SK-N-SH (cell line): ENCODE measurements at regions not wholly inside any gene's neighbourhood (a gene's known extent, or its start where the extent isn't known, plus 50 kb on each side); places are given as distances from the start of the nearest gene placed in this dataset.

Source experiments
- CTCF ChIA-PET: fragments of 300-600, 350-600 bp; formaldehyde crosslinking; extraction: SDS; loops from one replicate; lab custom pipeline; 2021; lab: Yijun Ruan, JAX
- POLR2A ChIA-PET: fragments of 350-600 bp; sonication (Branson Sonifier 250); formaldehyde crosslinking; extraction: SDS; loops from one replicate; lab custom pipeline; 2020; ENCODE audit warnings: antibody characterized with exemption, inconsistent platforms; lab: Yijun Ruan, JAX
- DNase-seq: peaks from one replicate; pipeline ENCODE4 v3.0.0; 2012
- H2AFZ ChIP-seq: fragments of 200-600 bp; sonication (generic); 2 replicates; pipeline ENCODE4 v1.8.1; 2016; ENCODE audit warnings: antibody characterized with exemption, mild to moderate bottlenecking, low read depth
- H3F3A ChIP-seq: fragments of 200-600 bp; sonication (generic); replicated peaks from 2 replicates; pipeline ENCODE3; 2016; ENCODE audit warnings: antibody characterized with exemption, mild to moderate bottlenecking; ENCODE audit not compliant: insufficient read depth
- H3K27ac ChIP-seq, 2 experiments: fragments of 200-500 bp in 1 of 2; fragments of 200-600 bp in 1 of 2; sonication (Bioruptor generic) in 1 of 2; sonication (generic), shearing (Covaris generic) in 1 of 2; 2 replicates each; pipeline versions ENCODE4 v1.5.1 to v1.6.1; 2014 to 2016; ENCODE audit warnings: low read depth in 2 of 2, inconsistent platforms in 1 of 2, low read length in 1 of 2, mild to moderate bottlenecking in 1 of 2, mixed read lengths in 1 of 2
- H3K27me3 ChIP-seq: fragments of 200-600 bp; sonication (generic), shearing (Covaris generic); 2 replicates; pipeline ENCODE4 v1.6.1; 2016; ENCODE audit warnings: mixed run types; ENCODE audit not compliant: insufficient read depth
- H3K36me3 ChIP-seq, 2 experiments: fragments of 200-500 bp in 1 of 2; fragments of 200-600 bp in 1 of 2; sonication (Bioruptor generic) in 1 of 2; sonication (generic) in 1 of 2; replicated peaks in 1 of 2; 2 replicates each; pipeline versions ENCODE3 to v1.5.1; 2014 to 2016; ENCODE audit warnings: low read length in 1 of 2, mild to moderate bottlenecking in 1 of 2; ENCODE audit not compliant: insufficient read depth in 2 of 2, control insufficient read depth in 1 of 2
- H3K4me1 ChIP-seq, 2 experiments: fragments of 200-500 bp in 1 of 2; fragments of 200-600 bp in 1 of 2; sonication (Bioruptor generic) in 1 of 2; sonication (generic), shearing (Covaris generic) in 1 of 2; 2 replicates each; pipeline versions ENCODE4 v1.5.1 to v1.6.1; 2014 to 2016; ENCODE audit warnings: low read depth in 1 of 2, low read length in 1 of 2, mixed run types in 1 of 2; ENCODE audit not compliant: insufficient read depth in 2 of 2, control insufficient read depth in 1 of 2
- H3K4me2 ChIP-seq: fragments of 200-600 bp; sonication (generic), shearing (Covaris generic); 2 replicates; pipeline ENCODE4 v1.6.1; 2017; ENCODE audit warnings: mixed run types
- H3K4me3 ChIP-seq, 2 experiments: fragments of 200-500 bp in 1 of 2; fragments of 200-600 bp in 1 of 2; sonication (Bioruptor generic) in 1 of 2; sonication (generic), shearing (Covaris generic) in 1 of 2; 2 replicates each; pipeline versions ENCODE4 v1.5.1 to v1.8.1; 2014 to 2016; ENCODE audit warnings: low read depth in 2 of 2, inconsistent platforms in 1 of 2, low read length in 1 of 2, mild to moderate bottlenecking in 1 of 2, mixed read lengths in 1 of 2, moderate library complexity in 1 of 2
- H3K79me2 ChIP-seq: fragments of 200-600 bp; sonication (generic); 2 replicates; pipeline ENCODE4 v1.8.1; 2017; ENCODE audit warnings: mild to moderate bottlenecking; ENCODE audit not compliant: insufficient read depth
- H3K9ac ChIP-seq: fragments of 200-600 bp; sonication (generic); 2 replicates; pipeline ENCODE4 v1.6.1; 2017; ENCODE audit warnings: mixed run types
- H3K9me2 ChIP-seq: fragments of 200-600 bp; sonication (generic); 2 replicates; pipeline ENCODE4 v1.6.1; 2017; ENCODE audit warnings: mixed run types
- H3K9me3 ChIP-seq: fragments of 200-600 bp; sonication (generic); 2 replicates; pipeline ENCODE4 v1.6.1; 2017; ENCODE audit warnings: mixed run types, mild to moderate bottlenecking, moderate library complexity
- H4K20me1 ChIP-seq: fragments of 200-600 bp; sonication (generic); 2 replicates; pipeline ENCODE4 v1.6.1; 2017; ENCODE audit warnings: mild to moderate bottlenecking, mixed run types; ENCODE audit not compliant: insufficient read depth
- ELF1 ChIP-seq: IDR thresholded peaks from 2 replicates; pipeline ENCODE4 v1.4.0; 2012
- EP300 ChIP-seq, 2 experiments: IDR thresholded peaks; 2 replicates each; pipeline versions ENCODE4 v1.4.0 to v1.6.1; 2012; ENCODE audit warnings: borderline replicate concordance in 1 of 2, low read depth in 1 of 2, low read length in 1 of 2
- FOXJ3 ChIP-seq: sonication (generic); formaldehyde crosslinking; IDR thresholded peaks from 2 replicates; pipeline ENCODE4 v1.5.1; 2020; ENCODE audit warnings: mild to moderate bottlenecking, missing genetic modification reagents
- GABPA ChIP-seq: IDR thresholded peaks from 2 replicates; pipeline ENCODE4 v1.4.0; 2012; ENCODE audit warnings: low read depth, mild to moderate bottlenecking
- JUND ChIP-seq: IDR thresholded peaks from 2 replicates; pipeline ENCODE4 v1.4.0; 2012
- NRF1 ChIP-seq: IDR thresholded peaks from 2 replicates; pipeline ENCODE4 v1.6.1; 2012; ENCODE audit warnings: low read depth, mild to moderate bottlenecking, low read length
- RAD21 ChIP-seq: IDR thresholded peaks from 2 replicates; pipeline ENCODE4 v1.6.1; 2012; ENCODE audit warnings: mild to moderate bottlenecking, low read length
- RXRA ChIP-seq: IDR thresholded peaks from 2 replicates; pipeline ENCODE4 v1.4.0; 2012; ENCODE audit warnings: low read depth, mild to moderate bottlenecking, borderline replicate concordance
- SIN3A ChIP-seq: IDR thresholded peaks from 2 replicates; pipeline ENCODE4 v1.6.1; 2012; ENCODE audit warnings: low read depth, mild to moderate bottlenecking, low read length, moderate library complexity, borderline replicate concordance
- WGBS: methylation state at CpG from one replicate; pipeline ENCODE4 v1.1.6; 2017; ENCODE audit warnings: low lambda C conversion rate; 5-methylcytosine and 5-hydroxymethylcytosine counted together
- TF ChIP-seq, protein P1 (sequence below): fragments of 150-350 bp; IDR thresholded peaks from 2 replicates; pipeline ENCODE4 v1.6.1; 2017; ENCODE audit warnings: antibody characterized with exemption, low read length, low read depth, borderline replicate concordance
- TF ChIP-seq, protein P2 (sequence below): IDR thresholded peaks from 2 replicates; pipeline ENCODE4 v1.6.1; 2012; ENCODE audit warnings: mild to moderate bottlenecking, low read depth, low read length, moderate library complexity
- TF ChIP-seq, protein P3 (sequence below): fragments of 200-600 bp; sonication (generic); IDR thresholded peaks from 2 replicates; pipeline ENCODE4 v1.6.1; 2017; ENCODE audit warnings: antibody characterized with exemption, mild to moderate bottlenecking, moderate library complexity
- TF ChIP-seq, protein P4 (sequence below): IDR thresholded peaks from 2 replicates; pipeline ENCODE4 v1.4.0; 2012; ENCODE audit warnings: low read depth, borderline replicate concordance
- TF ChIP-seq, protein P5 (sequence below): IDR thresholded peaks from 2 replicates; pipeline ENCODE4 v1.4.0; 2012; ENCODE audit warnings: low read depth, borderline replicate concordance
- TF ChIP-seq, protein P6 (sequence below): fragments of 150-350 bp; IDR thresholded peaks from 2 replicates; pipeline ENCODE4 v1.6.1; 2016; ENCODE audit warnings: mild to moderate bottlenecking, low read depth, low read length

DNA sequence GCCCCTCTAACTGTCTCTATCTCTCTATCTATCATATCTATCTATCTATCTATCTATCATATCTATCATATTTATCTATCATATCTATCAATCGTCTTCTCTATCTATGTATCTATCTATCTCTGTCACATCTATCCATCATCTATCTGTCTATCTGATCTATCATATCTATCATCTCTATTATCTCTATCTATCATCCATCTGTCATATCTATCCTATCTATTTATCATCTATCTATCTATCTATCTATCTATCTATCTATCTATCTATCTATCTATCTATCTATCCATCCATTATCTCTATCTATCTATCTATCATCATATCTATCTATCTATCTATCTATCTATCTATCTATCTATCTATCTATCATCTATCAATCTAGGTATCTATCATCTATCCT lies 638.0 kb downstream of the DHX35 start:
- no peak for DNase-seq
- Histone ChIP-seq H3K4me2 (no peak overlapping the region), H3K9me2 (no peaks in the 10 kb centered on the region), H3K27ac (no peak overlapping the region), H2AFZ (no peak overlapping the region), H3K9me3 (no peaks in the 10 kb centered on the region), H3F3A (no peaks in the 10 kb centered on the region), H3K9ac (no peak overlapping the region), H3K79me2 (no peaks in the 10 kb centered on the region), H3K27me3 (no peaks in the 10 kb centered on the region), H3K4me3 (no peak overlapping the region), H3K36me3 (no peaks in the 10 kb centered on the region), H3K4me1 (no peaks in the 10 kb centered on the region), H4K20me1 (no peaks in the 10 kb centered on the region)
- TF ChIP-seq SIN3A (no peak), RXRA (no peak), GABPA (no peak), NRF1 (no peak)
- TF ChIP-seq, protein P1, sequence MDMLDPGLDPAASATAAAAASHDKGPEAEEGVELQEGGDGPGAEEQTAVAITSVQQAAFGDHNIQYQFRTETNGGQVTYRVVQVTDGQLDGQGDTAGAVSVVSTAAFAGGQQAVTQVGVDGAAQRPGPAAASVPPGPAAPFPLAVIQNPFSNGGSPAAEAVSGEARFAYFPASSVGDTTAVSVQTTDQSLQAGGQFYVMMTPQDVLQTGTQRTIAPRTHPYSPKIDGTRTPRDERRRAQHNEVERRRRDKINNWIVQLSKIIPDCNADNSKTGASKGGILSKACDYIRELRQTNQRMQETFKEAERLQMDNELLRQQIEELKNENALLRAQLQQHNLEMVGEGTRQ = no peak
- TF ChIP-seq, protein P2, sequence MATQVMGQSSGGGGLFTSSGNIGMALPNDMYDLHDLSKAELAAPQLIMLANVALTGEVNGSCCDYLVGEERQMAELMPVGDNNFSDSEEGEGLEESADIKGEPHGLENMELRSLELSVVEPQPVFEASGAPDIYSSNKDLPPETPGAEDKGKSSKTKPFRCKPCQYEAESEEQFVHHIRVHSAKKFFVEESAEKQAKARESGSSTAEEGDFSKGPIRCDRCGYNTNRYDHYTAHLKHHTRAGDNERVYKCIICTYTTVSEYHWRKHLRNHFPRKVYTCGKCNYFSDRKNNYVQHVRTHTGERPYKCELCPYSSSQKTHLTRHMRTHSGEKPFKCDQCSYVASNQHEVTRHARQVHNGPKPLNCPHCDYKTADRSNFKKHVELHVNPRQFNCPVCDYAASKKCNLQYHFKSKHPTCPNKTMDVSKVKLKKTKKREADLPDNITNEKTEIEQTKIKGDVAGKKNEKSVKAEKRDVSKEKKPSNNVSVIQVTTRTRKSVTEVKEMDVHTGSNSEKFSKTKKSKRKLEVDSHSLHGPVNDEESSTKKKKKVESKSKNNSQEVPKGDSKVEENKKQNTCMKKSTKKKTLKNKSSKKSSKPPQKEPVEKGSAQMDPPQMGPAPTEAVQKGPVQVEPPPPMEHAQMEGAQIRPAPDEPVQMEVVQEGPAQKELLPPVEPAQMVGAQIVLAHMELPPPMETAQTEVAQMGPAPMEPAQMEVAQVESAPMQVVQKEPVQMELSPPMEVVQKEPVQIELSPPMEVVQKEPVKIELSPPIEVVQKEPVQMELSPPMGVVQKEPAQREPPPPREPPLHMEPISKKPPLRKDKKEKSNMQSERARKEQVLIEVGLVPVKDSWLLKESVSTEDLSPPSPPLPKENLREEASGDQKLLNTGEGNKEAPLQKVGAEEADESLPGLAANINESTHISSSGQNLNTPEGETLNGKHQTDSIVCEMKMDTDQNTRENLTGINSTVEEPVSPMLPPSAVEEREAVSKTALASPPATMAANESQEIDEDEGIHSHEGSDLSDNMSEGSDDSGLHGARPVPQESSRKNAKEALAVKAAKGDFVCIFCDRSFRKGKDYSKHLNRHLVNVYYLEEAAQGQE = no peak
- TF ChIP-seq, protein P3, sequence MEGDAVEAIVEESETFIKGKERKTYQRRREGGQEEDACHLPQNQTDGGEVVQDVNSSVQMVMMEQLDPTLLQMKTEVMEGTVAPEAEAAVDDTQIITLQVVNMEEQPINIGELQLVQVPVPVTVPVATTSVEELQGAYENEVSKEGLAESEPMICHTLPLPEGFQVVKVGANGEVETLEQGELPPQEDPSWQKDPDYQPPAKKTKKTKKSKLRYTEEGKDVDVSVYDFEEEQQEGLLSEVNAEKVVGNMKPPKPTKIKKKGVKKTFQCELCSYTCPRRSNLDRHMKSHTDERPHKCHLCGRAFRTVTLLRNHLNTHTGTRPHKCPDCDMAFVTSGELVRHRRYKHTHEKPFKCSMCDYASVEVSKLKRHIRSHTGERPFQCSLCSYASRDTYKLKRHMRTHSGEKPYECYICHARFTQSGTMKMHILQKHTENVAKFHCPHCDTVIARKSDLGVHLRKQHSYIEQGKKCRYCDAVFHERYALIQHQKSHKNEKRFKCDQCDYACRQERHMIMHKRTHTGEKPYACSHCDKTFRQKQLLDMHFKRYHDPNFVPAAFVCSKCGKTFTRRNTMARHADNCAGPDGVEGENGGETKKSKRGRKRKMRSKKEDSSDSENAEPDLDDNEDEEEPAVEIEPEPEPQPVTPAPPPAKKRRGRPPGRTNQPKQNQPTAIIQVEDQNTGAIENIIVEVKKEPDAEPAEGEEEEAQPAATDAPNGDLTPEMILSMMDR = no peak
- TF ChIP-seq, protein P4, sequence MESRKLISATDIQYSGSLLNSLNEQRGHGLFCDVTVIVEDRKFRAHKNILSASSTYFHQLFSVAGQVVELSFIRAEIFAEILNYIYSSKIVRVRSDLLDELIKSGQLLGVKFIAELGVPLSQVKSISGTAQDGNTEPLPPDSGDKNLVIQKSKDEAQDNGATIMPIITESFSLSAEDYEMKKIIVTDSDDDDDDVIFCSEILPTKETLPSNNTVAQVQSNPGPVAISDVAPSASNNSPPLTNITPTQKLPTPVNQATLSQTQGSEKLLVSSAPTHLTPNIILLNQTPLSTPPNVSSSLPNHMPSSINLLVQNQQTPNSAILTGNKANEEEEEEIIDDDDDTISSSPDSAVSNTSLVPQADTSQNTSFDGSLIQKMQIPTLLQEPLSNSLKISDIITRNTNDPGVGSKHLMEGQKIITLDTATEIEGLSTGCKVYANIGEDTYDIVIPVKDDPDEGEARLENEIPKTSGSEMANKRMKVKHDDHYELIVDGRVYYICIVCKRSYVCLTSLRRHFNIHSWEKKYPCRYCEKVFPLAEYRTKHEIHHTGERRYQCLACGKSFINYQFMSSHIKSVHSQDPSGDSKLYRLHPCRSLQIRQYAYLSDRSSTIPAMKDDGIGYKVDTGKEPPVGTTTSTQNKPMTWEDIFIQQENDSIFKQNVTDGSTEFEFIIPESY = no peak
- ChIA-PET POLR2A (no interaction called here), CTCF (no interaction called here)
- WGBS = 4% methylated on average over 1 of the region's 1 CpG

DNA sequence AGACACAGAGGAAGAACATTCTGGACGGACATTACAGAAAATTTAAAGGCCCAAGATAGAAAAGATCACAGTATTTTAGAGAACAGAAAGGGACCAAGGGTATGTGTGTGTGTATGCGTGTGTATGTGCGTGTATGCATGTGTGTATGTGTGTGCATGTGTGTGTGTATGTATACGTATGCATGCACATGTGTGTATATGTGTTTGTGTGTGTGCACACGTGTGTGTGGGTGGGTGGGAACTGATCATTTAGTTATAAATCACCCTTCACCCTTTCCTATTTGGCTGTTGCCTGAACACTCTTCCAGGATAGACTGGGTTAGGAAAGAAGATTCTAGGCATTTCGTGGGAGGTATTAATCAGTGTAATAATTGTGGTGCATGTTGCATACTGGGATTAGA lies 634.4 kb downstream of the DHX35 start:
- H2AFZ ChIP-seq = no peak overlapping the region
- POLR2A ChIA-PET = no interaction called here
- DNase-seq = no peak
- H3K4me1 ChIP-seq = no peaks in the 10 kb centered on the region
- H3K9me2 ChIP-seq = no peaks in the 10 kb centered on the region
- no peaks in the 10 kb centered on the region for H3K79me2 ChIP-seq
- no peak overlapping the region for H3K9ac ChIP-seq
- no peaks in the 10 kb centered on the region for H3K27me3 ChIP-seq
- H3F3A ChIP-seq = no peaks in the 10 kb centered on the region
- no peaks in the 10 kb centered on the region for H3K36me3 ChIP-seq
- CTCF ChIA-PET = no interaction called here
- no peak overlapping the region for H3K4me3 ChIP-seq
- WGBS = 42% methylated on average over 6 of the region's 6 CpGs
- no peaks in the 10 kb centered on the region for H4K20me1 ChIP-seq
- no peak overlapping the region for H3K4me2 ChIP-seq
- no peaks in the 10 kb centered on the region for H3K9me3 ChIP-seq
- H3K27ac ChIP-seq = no peak overlapping the region
- TF ChIP-seq EP300 (IDR thresholded peaks at IDR 0.05; ENCODE audit: borderline replicate concordance in 1 of 2, low read depth in 1 of 2, low read length in 1 of 2) (no peak), RAD21 (no peak), ELF1 (no peak), FOXJ3 (CRISPR knock-in tag) (no peak), JUND (no peak)
- TF ChIP-seq, protein P5, sequence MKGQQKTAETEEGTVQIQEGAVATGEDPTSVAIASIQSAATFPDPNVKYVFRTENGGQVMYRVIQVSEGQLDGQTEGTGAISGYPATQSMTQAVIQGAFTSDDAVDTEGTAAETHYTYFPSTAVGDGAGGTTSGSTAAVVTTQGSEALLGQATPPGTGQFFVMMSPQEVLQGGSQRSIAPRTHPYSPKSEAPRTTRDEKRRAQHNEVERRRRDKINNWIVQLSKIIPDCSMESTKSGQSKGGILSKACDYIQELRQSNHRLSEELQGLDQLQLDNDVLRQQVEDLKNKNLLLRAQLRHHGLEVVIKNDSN = no peak
- TF ChIP-seq, protein P3 = no peak
- TF ChIP-seq, protein P6, sequence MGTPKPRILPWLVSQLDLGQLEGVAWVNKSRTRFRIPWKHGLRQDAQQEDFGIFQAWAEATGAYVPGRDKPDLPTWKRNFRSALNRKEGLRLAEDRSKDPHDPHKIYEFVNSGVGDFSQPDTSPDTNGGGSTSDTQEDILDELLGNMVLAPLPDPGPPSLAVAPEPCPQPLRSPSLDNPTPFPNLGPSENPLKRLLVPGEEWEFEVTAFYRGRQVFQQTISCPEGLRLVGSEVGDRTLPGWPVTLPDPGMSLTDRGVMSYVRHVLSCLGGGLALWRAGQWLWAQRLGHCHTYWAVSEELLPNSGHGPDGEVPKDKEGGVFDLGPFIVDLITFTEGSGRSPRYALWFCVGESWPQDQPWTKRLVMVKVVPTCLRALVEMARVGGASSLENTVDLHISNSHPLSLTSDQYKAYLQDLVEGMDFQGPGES = no peak
